ENCODE measurements at regions not wholly inside any gene's neighbourhood (a gene's known extent, or its start where the extent isn't known, plus 50 kb on each side); places are given as distances from the start of the nearest gene placed in this dataset.

DNA sequence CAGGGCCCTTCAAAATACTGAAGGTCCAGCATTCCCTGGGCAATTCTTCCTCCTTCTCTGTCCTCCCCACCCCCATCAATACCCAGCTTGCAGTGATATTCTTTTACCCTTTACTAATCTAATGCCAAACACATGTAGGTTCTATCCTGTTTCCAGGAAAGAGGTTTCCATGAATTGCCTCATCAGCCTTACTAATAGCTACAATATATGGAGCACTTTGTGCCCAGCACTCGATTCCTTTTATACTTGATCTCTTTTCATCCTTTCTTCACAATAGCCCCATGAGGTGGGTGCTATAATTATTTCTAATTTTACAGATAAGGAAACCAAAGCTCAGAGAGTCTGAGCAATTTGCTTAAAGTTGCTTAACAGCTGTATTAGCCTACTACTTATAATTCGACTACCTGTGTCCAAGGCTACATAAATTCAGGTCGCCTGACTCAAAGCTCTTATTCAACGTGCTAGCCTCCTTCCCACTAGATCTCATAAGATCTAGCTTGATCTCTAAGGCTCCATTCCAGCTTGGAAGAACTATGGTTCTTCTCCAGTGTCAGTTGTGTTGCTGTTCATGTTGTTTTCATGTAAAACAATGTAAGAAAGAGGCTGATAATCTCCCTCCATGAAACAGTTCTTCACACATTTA is 229.6 kb upstream of the PGRMC2 start:
- TF ChIP-seq POLR2A (IDR thresholded peaks at IDR 0.05) (no peak), POLR2AphosphoS5 (IDR thresholded peaks at IDR 0.05) (no peak), EP300 (IDR thresholded peaks at IDR 0.05) (no peak)
- TF ChIP-seq, protein P1, sequence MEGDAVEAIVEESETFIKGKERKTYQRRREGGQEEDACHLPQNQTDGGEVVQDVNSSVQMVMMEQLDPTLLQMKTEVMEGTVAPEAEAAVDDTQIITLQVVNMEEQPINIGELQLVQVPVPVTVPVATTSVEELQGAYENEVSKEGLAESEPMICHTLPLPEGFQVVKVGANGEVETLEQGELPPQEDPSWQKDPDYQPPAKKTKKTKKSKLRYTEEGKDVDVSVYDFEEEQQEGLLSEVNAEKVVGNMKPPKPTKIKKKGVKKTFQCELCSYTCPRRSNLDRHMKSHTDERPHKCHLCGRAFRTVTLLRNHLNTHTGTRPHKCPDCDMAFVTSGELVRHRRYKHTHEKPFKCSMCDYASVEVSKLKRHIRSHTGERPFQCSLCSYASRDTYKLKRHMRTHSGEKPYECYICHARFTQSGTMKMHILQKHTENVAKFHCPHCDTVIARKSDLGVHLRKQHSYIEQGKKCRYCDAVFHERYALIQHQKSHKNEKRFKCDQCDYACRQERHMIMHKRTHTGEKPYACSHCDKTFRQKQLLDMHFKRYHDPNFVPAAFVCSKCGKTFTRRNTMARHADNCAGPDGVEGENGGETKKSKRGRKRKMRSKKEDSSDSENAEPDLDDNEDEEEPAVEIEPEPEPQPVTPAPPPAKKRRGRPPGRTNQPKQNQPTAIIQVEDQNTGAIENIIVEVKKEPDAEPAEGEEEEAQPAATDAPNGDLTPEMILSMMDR (IDR thresholded peaks at IDR 0.05), result no peak

All from upper lobe of left lung (tissue), 4 donors.